ENCODE measurements at regions not wholly inside any gene's neighbourhood (a gene's known extent, or its start where the extent isn't known, plus 50 kb on each side); places are given as distances from the start of the nearest gene placed in this dataset.
"Not testable (repeated sequence)": the region's sequence is repeated elsewhere in the genome, so short reads cannot be mapped to it uniquely, and the experiment has no call there.

- DNase-seq, result no peak
- Histone ChIP-seq H3K4me3 (no peak overlapping the region), H3K9me3 (no peaks in the 10 kb centered on the region), H3K27ac (no peak overlapping the region), H3K36me3 (no peaks in the 10 kb centered on the region), H3K4me1 (no peaks in the 10 kb centered on the region), H3K27me3 (no peaks in the 10 kb centered on the region)
- TF ChIP-seq POLR2A (IDR thresholded peaks at IDR 0.05) (no peak), CTCF (IDR thresholded peaks at IDR 0.05) (no peak)
These were observed 111.2 kb upstream of the ZFP64 start for GRCh38 chr20:52302736-52303135.

- H3K27me3 ChIP-seq, DNase-seq, H3K27ac ChIP-seq, H3K4me3 ChIP-seq, H3K36me3 ChIP-seq, H3K4me1 ChIP-seq, H3K9me3 ChIP-seq: not testable (repeated sequence)
These were observed 110.5 kb upstream of the ZFP64 start for GRCh38 chr20:52302051-52302450.

DNA sequence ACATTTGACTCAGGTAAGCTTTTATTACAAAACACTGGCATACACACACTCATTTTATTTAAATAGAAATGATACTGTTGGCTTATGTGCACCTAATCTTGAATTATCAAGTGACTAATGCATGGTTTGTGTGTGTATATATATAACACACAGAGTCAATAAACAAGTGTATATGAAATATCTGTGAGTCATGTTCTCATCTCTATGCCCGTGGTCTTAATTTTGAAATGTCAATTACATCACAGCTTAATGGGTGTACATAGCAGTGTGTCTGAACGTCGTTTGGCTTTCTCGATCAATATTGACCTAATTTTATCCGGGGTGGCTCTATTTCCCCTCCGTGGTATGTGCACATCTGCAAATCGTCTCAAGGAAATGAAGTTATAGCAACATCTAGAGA, 104.0 kb upstream of the ZFP64 start:
- Histone ChIP-seq H3K4me1 (no peaks in the 10 kb centered on the region), H3K4me3 (no peak overlapping the region), H3K27ac (no peak overlapping the region), H3K9me3 (peaks cover 0 to 3% (median 0%) of the 10 kb centered on the region in 4 donors), H3K36me3 (no peaks in the 10 kb centered on the region), H3K27me3 (no peaks in the 10 kb centered on the region)
- TF ChIP-seq POLR2A (IDR thresholded peaks at IDR 0.05), result no peak
- no peak for TF ChIP-seq CTCF (IDR thresholded peaks at IDR 0.05)
- DNase-seq, result no peak

DNA sequence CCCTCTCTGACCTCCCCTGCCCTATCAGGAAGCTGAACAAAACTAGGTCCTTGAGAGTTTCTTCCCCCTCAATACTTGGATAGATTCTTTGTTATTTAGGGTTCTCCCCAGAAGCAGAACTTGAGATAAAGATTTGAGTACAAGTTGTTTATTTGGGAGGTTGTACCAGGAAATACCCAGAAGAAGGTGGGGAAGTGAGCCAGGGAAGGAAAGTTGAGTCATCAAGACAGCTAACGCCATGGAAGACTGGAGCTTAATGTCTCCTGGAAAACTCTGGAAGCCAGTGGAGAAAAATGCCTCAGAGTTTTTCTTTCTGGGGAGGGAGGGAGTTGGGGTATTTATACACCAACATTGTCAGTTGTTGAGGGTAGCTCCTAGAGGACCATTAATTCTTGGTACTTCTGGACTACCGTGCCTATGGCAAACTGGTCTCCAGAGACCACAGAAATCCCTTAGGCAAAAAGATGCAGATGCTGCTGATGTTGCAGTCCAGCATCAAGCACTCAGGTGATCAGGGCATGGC, 102.6 kb upstream of the ZFP64 start:
- Histone ChIP-seq H3K36me3 (no peaks in the 10 kb centered on the region), H3K4me3 (no peak overlapping the region), H3K27ac (no peak overlapping the region), H3K9me3 (peaks cover 0 to 3% (median 0%) of the 10 kb centered on the region in 4 donors), H3K27me3 (no peaks in the 10 kb centered on the region), H3K4me1 (no peaks in the 10 kb centered on the region)
- TF ChIP-seq CTCF (IDR thresholded peaks at IDR 0.05), result no peak
- TF ChIP-seq POLR2A (IDR thresholded peaks at IDR 0.05), result no peak
- DNase-seq, result no peak

DNA sequence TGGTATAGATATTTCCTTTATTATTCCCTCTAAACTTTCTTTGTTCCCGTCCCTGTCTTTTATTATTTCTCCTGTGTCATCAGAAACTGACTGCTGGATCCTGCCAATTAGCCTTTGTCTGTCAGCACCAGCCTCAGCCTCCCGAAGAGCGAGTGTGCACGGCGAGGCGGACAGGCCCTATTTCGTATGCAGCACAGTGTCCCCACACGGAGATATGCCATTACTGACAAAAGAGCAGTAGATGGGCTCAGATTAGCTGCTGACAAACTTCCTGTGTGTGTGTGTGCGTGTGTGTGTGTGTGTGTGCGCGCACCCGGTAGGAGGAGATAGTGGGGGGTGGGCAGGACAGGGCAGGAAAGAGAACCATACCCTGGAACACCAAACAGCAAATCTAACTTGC, 99.5 kb upstream of the ZFP64 start:
- Histone ChIP-seq H3K4me3 (no peak overlapping the region), H3K27me3 (no peaks in the 10 kb centered on the region), H3K9me3 (peaks cover 0 to 3% (median 0%) of the 10 kb centered on the region in 4 donors), H3K36me3 (no peaks in the 10 kb centered on the region), H3K4me1 (no peaks in the 10 kb centered on the region), H3K27ac (no peak overlapping the region)
- TF ChIP-seq CTCF (IDR thresholded peaks at IDR 0.05) (no peak), POLR2A (IDR thresholded peaks at IDR 0.05) (no peak)
- DNase-seq, result no peak

GRCh38 chr20:52290569-52290968, 99.0 kb upstream of the ZFP64 start:
- H3K27ac ChIP-seq, result no peak overlapping the region
- no peaks in the 10 kb centered on the region for H3K27me3 ChIP-seq
- H3K4me3 ChIP-seq, result no peak overlapping the region
- no peaks in the 10 kb centered on the region for H3K36me3 ChIP-seq
- no peak for DNase-seq
- no peaks in the 10 kb centered on the region for H3K4me1 ChIP-seq
- TF ChIP-seq CTCF (IDR thresholded peaks at IDR 0.05) (no peak), POLR2A (IDR thresholded peaks at IDR 0.05) (no peak)
- peaks cover 0 to 3% (median 0%) of the 10 kb centered on the region in 4 donors for H3K9me3 ChIP-seq

Data from Peyer's patch (tissue), 4 donors.